ENCODE measurements at regions not wholly inside any gene's neighbourhood (a gene's known extent, or its start where the extent isn't known, plus 50 kb on each side); places are given as distances from the start of the nearest gene placed in this dataset.

DNA sequence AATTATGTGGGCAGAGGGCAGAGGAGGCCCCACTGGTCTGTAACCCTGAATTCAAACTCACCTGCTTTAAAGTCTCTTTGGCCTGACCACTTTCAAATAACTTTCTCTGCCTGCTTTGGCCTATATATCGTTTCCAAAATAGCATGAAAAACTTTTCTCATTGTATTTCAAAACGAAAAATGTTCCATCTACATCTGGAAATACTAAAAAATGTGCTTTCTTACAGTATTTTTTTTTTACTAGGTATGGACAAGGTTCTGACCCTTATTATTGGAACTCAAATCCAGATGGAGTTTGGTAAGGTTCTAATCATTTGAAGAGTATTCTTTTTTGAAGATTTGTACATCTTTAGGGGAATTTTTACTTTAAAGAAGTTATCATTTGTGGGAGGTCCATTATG lies 241.9 kb downstream of the PAX1 start:
- H3K27me3 Mint-ChIP-seq (ENCODE audit: low read depth, unreplicated experiment) = peaks cover 18% of the 10 kb centered on the region
- H3K27ac Mint-ChIP-seq (ENCODE audit: unreplicated experiment) = no peak overlapping the region
- Histone ChIP-seq H3K27ac (ENCODE audit: low read depth, low read length) (no peak overlapping the region), H2AFZ (ENCODE audit: low read depth, low read length) (no peak overlapping the region), H3K27me3 (ENCODE audit: insufficient read depth, low read length) (no peaks in the 10 kb centered on the region), H3K36me3 (ENCODE audit: insufficient read depth, low read length) (no peaks in the 10 kb centered on the region), H4K20me1 (ENCODE audit: insufficient read depth, low read length) (no peaks in the 10 kb centered on the region), H3K9me3 (ENCODE audit: insufficient read depth, low read depth, low read length) (peaks cover 8% of the 10 kb centered on the region), H3K9ac (ENCODE audit: low read length) (no peak overlapping the region), H3K4me1 (ENCODE audit: insufficient read depth, low read length) (no peaks in the 10 kb centered on the region), H3K4me3 (ENCODE audit: insufficient read depth, low read depth, low read length) (no peak overlapping the region), H3K4me2 (ENCODE audit: low read length) (no peak overlapping the region), H3K79me2 (ENCODE audit: insufficient read depth, low read length) (no peaks in the 10 kb centered on the region)
- TF ChIP-seq, protein P1, sequence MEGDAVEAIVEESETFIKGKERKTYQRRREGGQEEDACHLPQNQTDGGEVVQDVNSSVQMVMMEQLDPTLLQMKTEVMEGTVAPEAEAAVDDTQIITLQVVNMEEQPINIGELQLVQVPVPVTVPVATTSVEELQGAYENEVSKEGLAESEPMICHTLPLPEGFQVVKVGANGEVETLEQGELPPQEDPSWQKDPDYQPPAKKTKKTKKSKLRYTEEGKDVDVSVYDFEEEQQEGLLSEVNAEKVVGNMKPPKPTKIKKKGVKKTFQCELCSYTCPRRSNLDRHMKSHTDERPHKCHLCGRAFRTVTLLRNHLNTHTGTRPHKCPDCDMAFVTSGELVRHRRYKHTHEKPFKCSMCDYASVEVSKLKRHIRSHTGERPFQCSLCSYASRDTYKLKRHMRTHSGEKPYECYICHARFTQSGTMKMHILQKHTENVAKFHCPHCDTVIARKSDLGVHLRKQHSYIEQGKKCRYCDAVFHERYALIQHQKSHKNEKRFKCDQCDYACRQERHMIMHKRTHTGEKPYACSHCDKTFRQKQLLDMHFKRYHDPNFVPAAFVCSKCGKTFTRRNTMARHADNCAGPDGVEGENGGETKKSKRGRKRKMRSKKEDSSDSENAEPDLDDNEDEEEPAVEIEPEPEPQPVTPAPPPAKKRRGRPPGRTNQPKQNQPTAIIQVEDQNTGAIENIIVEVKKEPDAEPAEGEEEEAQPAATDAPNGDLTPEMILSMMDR (IDR thresholded peaks at IDR 0.05; ENCODE audit: insufficient read depth, low read depth, low read length) = no peak
- TF ChIP-seq EZH2 (IDR thresholded peaks at IDR 0.05; ENCODE audit: insufficient read depth, low read length) = no peak
- DNase-seq (ENCODE audit: low read depth) (no peak), FAIRE-seq (no peak)
- no peaks in the 10 kb centered on the region for H3K9me3 Mint-ChIP-seq (ENCODE audit: unreplicated experiment)
- H3K36me3 Mint-ChIP-seq (ENCODE audit: low read depth, unreplicated experiment) = no peaks in the 10 kb centered on the region
- H3K4me3 Mint-ChIP-seq (ENCODE audit: unreplicated experiment) = no peak overlapping the region
- peaks cover 3% of the 10 kb centered on the region for H3K4me1 Mint-ChIP-seq (ENCODE audit: low read depth, unreplicated experiment)

DNA sequence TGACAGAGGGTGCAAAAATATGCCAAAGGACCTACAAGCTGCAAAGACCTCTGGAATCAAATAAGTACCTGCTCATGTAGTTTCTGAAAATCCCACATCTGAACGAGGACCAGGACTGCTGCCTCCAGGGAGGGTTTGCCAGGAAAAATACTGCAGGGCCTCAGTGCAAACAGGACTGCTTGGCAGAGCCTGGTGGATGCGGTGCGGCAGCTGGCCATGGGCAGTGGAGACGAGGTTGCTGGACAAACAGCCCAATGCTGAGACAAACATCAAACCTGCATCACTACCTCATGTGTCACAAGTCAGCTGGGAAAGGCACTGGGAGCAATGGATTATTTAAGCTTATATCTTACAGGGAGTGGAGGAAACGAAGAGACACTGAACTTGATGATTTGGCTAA lies 238.8 kb downstream of the PAX1 start:
- Mint-ChIP-seq H3K4me3 (ENCODE audit: unreplicated experiment) (no peak overlapping the region), H3K36me3 (ENCODE audit: low read depth, unreplicated experiment) (no peaks in the 10 kb centered on the region), H3K27me3 (ENCODE audit: low read depth, unreplicated experiment) (peaks cover 14% of the 10 kb centered on the region), H3K4me1 (ENCODE audit: low read depth, unreplicated experiment) (peaks cover 4% of the 10 kb centered on the region), H3K9me3 (ENCODE audit: unreplicated experiment) (no peaks in the 10 kb centered on the region), H3K27ac (ENCODE audit: unreplicated experiment) (no peak overlapping the region)
- no peak overlapping the region for H3K27ac ChIP-seq (ENCODE audit: low read depth, low read length)
- FAIRE-seq (no peak), DNase-seq (ENCODE audit: low read depth) (no peak)
- no peaks in the 10 kb centered on the region for H3K4me1 ChIP-seq (ENCODE audit: insufficient read depth, low read length)
- H3K4me2 ChIP-seq (ENCODE audit: low read length) = no peak overlapping the region
- H3K9ac ChIP-seq (ENCODE audit: low read length) = no peak overlapping the region
- no peaks in the 10 kb centered on the region for H3K36me3 ChIP-seq (ENCODE audit: insufficient read depth, low read length)
- peaks cover 7% of the 10 kb centered on the region for H3K9me3 ChIP-seq (ENCODE audit: insufficient read depth, low read depth, low read length)
- no peak for TF ChIP-seq EZH2 (IDR thresholded peaks at IDR 0.05; ENCODE audit: insufficient read depth, low read length)
- TF ChIP-seq, protein P1 (IDR thresholded peaks at IDR 0.05; ENCODE audit: insufficient read depth, low read depth, low read length) = no peak
- no peaks in the 10 kb centered on the region for H3K79me2 ChIP-seq (ENCODE audit: insufficient read depth, low read length)
- H4K20me1 ChIP-seq (ENCODE audit: insufficient read depth, low read length) = no peaks in the 10 kb centered on the region
- H3K27me3 ChIP-seq (ENCODE audit: insufficient read depth, low read length) = no peaks in the 10 kb centered on the region
- no peak overlapping the region for H3K4me3 ChIP-seq (ENCODE audit: insufficient read depth, low read depth, low read length)
- H2AFZ ChIP-seq (ENCODE audit: low read depth, low read length) = no peak overlapping the region

DNA sequence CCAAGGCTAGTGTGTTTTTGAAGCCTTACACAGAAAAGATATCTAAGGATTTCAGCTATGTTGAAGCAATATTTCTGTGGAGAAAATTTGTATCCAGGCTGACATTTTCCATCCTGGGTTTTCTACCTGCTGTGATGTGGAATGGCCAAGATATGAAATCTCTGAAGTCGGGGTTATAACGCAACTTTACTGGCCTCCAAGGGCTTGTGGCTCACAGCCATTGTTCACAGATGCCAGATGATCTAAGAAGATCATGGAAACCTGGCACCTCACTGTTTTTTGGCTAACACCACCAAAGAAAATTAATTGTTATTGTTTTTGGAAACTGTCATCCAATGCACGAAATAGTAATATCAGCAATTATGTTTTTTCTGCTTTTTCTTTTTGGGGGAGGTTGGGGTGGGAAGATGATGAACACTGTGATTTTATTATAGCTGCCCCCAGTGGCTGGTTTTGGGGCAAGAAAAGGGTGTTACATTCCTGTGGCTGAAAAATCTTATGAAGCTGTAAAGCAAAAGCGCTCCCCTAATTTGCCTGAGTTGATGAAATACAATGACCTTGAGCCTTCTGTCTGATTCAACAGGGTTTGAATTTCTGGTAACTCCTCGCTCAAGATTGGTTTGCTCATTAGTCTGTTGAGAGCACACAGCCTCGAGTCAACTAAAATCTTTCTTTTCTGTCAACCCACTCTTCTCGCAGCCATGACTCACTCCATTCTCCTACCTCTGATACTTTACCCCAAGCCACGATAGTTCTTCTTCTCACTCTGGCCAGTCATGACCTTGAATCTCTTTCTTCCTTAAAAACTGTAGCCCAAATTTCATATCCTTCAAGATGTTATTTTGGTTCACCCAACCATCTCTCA lies 236.7 kb downstream of the PAX1 start:
- H3K79me2 ChIP-seq (ENCODE audit: insufficient read depth, low read length) = no peaks in the 10 kb centered on the region
- no peaks in the 10 kb centered on the region for H3K36me3 Mint-ChIP-seq (ENCODE audit: low read depth, unreplicated experiment)
- H3K4me1 Mint-ChIP-seq (ENCODE audit: low read depth, unreplicated experiment) = peaks cover 4% of the 10 kb centered on the region
- no peaks in the 10 kb centered on the region for H3K9me3 Mint-ChIP-seq (ENCODE audit: unreplicated experiment)
- H3K4me3 ChIP-seq (ENCODE audit: insufficient read depth, low read depth, low read length) = no peak overlapping the region
- H3K27me3 ChIP-seq (ENCODE audit: insufficient read depth, low read length) = no peaks in the 10 kb centered on the region
- H3K27me3 Mint-ChIP-seq (ENCODE audit: low read depth, unreplicated experiment) = peaks cover 8% of the 10 kb centered on the region
- no peak overlapping the region for H3K4me3 Mint-ChIP-seq (ENCODE audit: unreplicated experiment)
- no peak overlapping the region for H3K27ac Mint-ChIP-seq (ENCODE audit: unreplicated experiment)
- H3K4me2 ChIP-seq (ENCODE audit: low read length) = no peak overlapping the region
- H3K4me1 ChIP-seq (ENCODE audit: insufficient read depth, low read length) = no peaks in the 10 kb centered on the region
- TF ChIP-seq, protein P1 (IDR thresholded peaks at IDR 0.05; ENCODE audit: insufficient read depth, low read depth, low read length) = no peak
- no peak for TF ChIP-seq EZH2 (IDR thresholded peaks at IDR 0.05; ENCODE audit: insufficient read depth, low read length)
- no peak overlapping the region for H3K9ac ChIP-seq (ENCODE audit: low read length)
- FAIRE-seq (no peak), DNase-seq (ENCODE audit: low read depth) (no peak)
- H3K27ac ChIP-seq (ENCODE audit: low read depth, low read length) = no peak overlapping the region
- no peaks in the 10 kb centered on the region for H3K36me3 ChIP-seq (ENCODE audit: insufficient read depth, low read length)
- no peak overlapping the region for H2AFZ ChIP-seq (ENCODE audit: low read depth, low read length)
- no peaks in the 10 kb centered on the region for H4K20me1 ChIP-seq (ENCODE audit: insufficient read depth, low read length)
- H3K9me3 ChIP-seq (ENCODE audit: insufficient read depth, low read depth, low read length) = peaks cover 7% of the 10 kb centered on the region

Data from astrocyte (in vitro differentiated cells and primary cell).